Type B pancreatic cell (in vitro differentiated cells): ENCODE measurements at regions not wholly inside any gene's neighbourhood (a gene's known extent, or its start where the extent isn't known, plus 50 kb on each side); places are given as distances from the start of the nearest gene placed in this dataset.

ENCODE experiments used
- DNase-seq: peaks from one replicate; pipeline ENCODE4 v3.0.0; 2021; ENCODE audit warnings: mixed read lengths; ENCODE audit not compliant: unreplicated experiment; ENCODE audit errors: extremely low spot score
- H3K27ac Mint-ChIP-seq: 2 replicates; pipeline ENCODE4 v1.8.0; 2021; ENCODE audit warnings: mild to moderate bottlenecking, mixed read lengths
- H3K27me3 Mint-ChIP-seq: 2 replicates; pipeline ENCODE4 v1.8.0; 2021; ENCODE audit warnings: mixed read lengths
- H3K36me3 Mint-ChIP-seq: 2 replicates; pipeline ENCODE4 v1.8.0; 2021; ENCODE audit warnings: mixed read lengths
- H3K4me1 Mint-ChIP-seq: one replicate; pipeline ENCODE4 v1.8.0; 2021; ENCODE audit warnings: mixed read lengths; ENCODE audit not compliant: unreplicated experiment
- H3K4me3 Mint-ChIP-seq: 2 replicates; pipeline ENCODE4 v1.8.0; 2021; ENCODE audit warnings: mild to moderate bottlenecking, mixed read lengths
- H3K9me3 Mint-ChIP-seq: 2 replicates; pipeline ENCODE4 v1.8.0; 2021; ENCODE audit warnings: mixed read lengths
- CTCF ChIP-seq: fragments of 200-600 bp; sonication (generic); conservative IDR thresholded peaks from 2 replicates; pipeline ENCODE4 v1.5.0; 2021; ENCODE audit warnings: antibody characterized with exemption, mild to moderate bottlenecking

GRCh38 chr16:79873825-79874224 is 273.3 kb upstream of the MAF start:
- no peak for DNase-seq
- TF ChIP-seq CTCF: no peak
- H3K4me1 Mint-ChIP-seq: no peaks in the 10 kb centered on the region
- no peaks in the 10 kb centered on the region for H3K9me3 Mint-ChIP-seq
- H3K27ac Mint-ChIP-seq: no peak overlapping the region
- H3K4me3 Mint-ChIP-seq: no peak overlapping the region
- no peaks in the 10 kb centered on the region for H3K36me3 Mint-ChIP-seq
- H3K27me3 Mint-ChIP-seq: peaks cover 3% of the 10 kb centered on the region

- Mint-ChIP-seq H3K36me3 (no peaks in the 10 kb centered on the region), H3K4me1 (no peaks in the 10 kb centered on the region), H3K9me3 (no peaks in the 10 kb centered on the region), H3K27me3 (no peaks in the 10 kb centered on the region), H3K4me3 (no peak overlapping the region), H3K27ac (no peak overlapping the region)
- TF ChIP-seq CTCF: no peak
- DNase-seq: no peak
Observed at GRCh38 chr16:79871906-79872305, 271.4 kb upstream of the MAF start.

- Mint-ChIP-seq H3K4me3 (no peak overlapping the region), H3K4me1 (no peaks in the 10 kb centered on the region), H3K36me3 (no peaks in the 10 kb centered on the region), H3K9me3 (no peaks in the 10 kb centered on the region), H3K27me3 (peaks cover under 1% of the 10 kb centered on the region), H3K27ac (no peak overlapping the region)
- no peak for TF ChIP-seq CTCF
- DNase-seq: no peak
Observed at GRCh38 chr16:79870016-79870886, 269.7 kb upstream of the MAF start.

GRCh38 chr16:79869304-79870015 is 268.9 kb upstream of the MAF start:
- no peak overlapping the region for H3K27ac Mint-ChIP-seq
- peaks cover 3% of the 10 kb centered on the region for H3K27me3 Mint-ChIP-seq
- DNase-seq: no peak
- no peaks in the 10 kb centered on the region for H3K9me3 Mint-ChIP-seq
- no peak for TF ChIP-seq CTCF
- H3K36me3 Mint-ChIP-seq: no peaks in the 10 kb centered on the region
- H3K4me3 Mint-ChIP-seq: no peak overlapping the region
- no peaks in the 10 kb centered on the region for H3K4me1 Mint-ChIP-seq

- Mint-ChIP-seq H3K4me3 (no peak overlapping the region), H3K27me3 (peaks cover 3% of the 10 kb centered on the region), H3K36me3 (no peaks in the 10 kb centered on the region), H3K27ac (no peak overlapping the region), H3K9me3 (no peaks in the 10 kb centered on the region), H3K4me1 (no peaks in the 10 kb centered on the region)
- DNase-seq: no peak
- TF ChIP-seq CTCF: no peak
Observed at GRCh38 chr16:79868841-79869240, 268.3 kb upstream of the MAF start.
